ENCODE measurements at regions not wholly inside any gene's neighbourhood (a gene's known extent, or its start where the extent isn't known, plus 50 kb on each side); places are given as distances from the start of the nearest gene placed in this dataset.

DNA sequence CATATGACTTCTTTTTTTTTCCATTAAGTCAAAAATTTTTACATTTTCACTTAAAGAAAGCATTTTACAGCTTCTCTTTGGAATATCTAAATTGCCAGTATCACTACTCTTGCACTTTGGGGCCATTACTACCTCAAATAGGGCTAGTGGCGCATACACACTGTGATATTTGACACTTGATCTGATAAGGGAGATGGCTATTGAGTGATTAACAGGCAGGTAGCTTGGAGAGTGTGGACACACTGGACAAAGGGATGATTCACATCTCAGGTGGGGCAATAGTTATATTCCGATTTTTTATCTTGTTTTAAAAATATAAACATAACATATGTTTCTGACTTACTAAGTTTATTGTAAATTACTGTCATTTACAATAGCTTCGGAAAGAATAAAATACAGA is 2219.9 kb downstream of the LRRC4C start:
- H3K4me1 ChIP-seq (ENCODE audit: insufficient read depth, low read length): no peaks in the 10 kb centered on the region
- no peak for DNase-seq (ENCODE audit: insufficient read length, low spot score, missing footprints)
- no peak overlapping the region for H3K4me3 ChIP-seq (ENCODE audit: insufficient read depth, low read length)
- H3K27me3 ChIP-seq (ENCODE audit: insufficient read depth, low read length): no peaks in the 10 kb centered on the region
- TF ChIP-seq, protein P1, sequence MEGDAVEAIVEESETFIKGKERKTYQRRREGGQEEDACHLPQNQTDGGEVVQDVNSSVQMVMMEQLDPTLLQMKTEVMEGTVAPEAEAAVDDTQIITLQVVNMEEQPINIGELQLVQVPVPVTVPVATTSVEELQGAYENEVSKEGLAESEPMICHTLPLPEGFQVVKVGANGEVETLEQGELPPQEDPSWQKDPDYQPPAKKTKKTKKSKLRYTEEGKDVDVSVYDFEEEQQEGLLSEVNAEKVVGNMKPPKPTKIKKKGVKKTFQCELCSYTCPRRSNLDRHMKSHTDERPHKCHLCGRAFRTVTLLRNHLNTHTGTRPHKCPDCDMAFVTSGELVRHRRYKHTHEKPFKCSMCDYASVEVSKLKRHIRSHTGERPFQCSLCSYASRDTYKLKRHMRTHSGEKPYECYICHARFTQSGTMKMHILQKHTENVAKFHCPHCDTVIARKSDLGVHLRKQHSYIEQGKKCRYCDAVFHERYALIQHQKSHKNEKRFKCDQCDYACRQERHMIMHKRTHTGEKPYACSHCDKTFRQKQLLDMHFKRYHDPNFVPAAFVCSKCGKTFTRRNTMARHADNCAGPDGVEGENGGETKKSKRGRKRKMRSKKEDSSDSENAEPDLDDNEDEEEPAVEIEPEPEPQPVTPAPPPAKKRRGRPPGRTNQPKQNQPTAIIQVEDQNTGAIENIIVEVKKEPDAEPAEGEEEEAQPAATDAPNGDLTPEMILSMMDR (IDR thresholded peaks at IDR 0.05; ENCODE audit: extremely low read depth, low read depth, low read length): no peak
- no peak overlapping the region for H2AFZ ChIP-seq (ENCODE audit: low read length)
- no peaks in the 10 kb centered on the region for H4K20me1 ChIP-seq (ENCODE audit: insufficient read depth, low read length)
- peaks cover 2% of the 10 kb centered on the region for H3K9me3 ChIP-seq (ENCODE audit: low read depth, low read length)
- H3K36me3 ChIP-seq (ENCODE audit: insufficient read depth, low read length): no peaks in the 10 kb centered on the region
- no peak overlapping the region for H3K4me2 ChIP-seq (ENCODE audit: insufficient read depth, low read length)
- no peak overlapping the region for H3K27ac ChIP-seq (ENCODE audit: low read depth, low read length)
- H3K79me2 ChIP-seq (ENCODE audit: insufficient read depth, low read length): no peaks in the 10 kb centered on the region

DNA sequence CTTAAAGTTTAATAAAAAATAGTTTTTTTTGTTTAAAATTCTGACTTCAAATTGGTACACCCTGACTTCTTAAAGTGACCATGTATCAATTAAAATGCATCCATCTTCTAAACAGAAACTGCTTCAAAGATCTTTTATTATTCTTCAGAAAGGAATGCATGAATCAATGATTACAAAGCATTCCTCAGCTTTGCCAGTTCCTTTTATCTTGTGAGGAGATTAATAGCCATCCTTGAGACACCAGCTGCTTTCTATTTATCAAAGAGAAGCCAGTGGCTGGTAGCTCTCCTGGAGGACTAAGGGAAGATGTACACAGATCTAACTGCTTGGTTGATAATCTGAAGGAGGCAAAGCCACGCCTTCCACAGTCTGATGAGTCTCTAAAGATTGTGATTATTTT is 2222.5 kb downstream of the LRRC4C start:
- Histone ChIP-seq H4K20me1 (ENCODE audit: insufficient read depth, low read length) (no peaks in the 10 kb centered on the region), H2AFZ (ENCODE audit: low read length) (no peak overlapping the region), H3K4me2 (ENCODE audit: insufficient read depth, low read length) (no peak overlapping the region), H3K79me2 (ENCODE audit: insufficient read depth, low read length) (no peaks in the 10 kb centered on the region), H3K9me3 (ENCODE audit: low read depth, low read length) (peaks cover 2% of the 10 kb centered on the region), H3K36me3 (ENCODE audit: insufficient read depth, low read length) (no peaks in the 10 kb centered on the region), H3K4me3 (ENCODE audit: insufficient read depth, low read length) (no peak overlapping the region), H3K27ac (ENCODE audit: low read depth, low read length) (no peak overlapping the region), H3K27me3 (ENCODE audit: insufficient read depth, low read length) (no peaks in the 10 kb centered on the region), H3K4me1 (ENCODE audit: insufficient read depth, low read length) (no peaks in the 10 kb centered on the region)
- no peak for DNase-seq (ENCODE audit: insufficient read length, low spot score, missing footprints)
- TF ChIP-seq, protein P1 (IDR thresholded peaks at IDR 0.05; ENCODE audit: extremely low read depth, low read depth, low read length): no peak

DNA sequence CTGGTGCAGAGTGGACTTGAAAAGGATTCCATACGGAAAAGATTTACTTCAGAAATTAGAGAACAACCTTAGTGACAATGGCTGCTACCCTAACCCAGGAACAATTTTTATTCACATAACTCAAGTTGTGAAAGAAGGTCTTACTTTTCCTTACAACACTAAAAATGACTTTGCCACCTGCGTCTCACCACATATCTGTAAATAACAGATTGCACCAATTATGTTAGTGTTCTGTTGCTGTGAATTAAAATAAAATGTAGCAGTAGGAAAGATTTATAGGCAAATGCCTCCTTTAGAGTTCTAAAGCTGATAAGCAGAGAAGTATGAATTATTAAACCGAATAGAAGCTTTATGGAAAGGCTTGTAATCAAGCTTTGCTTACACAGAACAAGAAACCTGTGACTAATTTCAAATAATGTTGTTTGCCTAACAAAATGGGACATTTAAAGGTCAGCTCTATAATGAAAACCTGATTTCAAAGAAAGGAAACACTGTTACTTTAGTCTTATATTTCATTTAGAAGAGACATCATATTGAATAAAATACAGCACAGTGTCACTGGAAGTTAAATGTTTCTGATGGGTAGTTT is 2237.8 kb downstream of the LRRC4C start:
- Histone ChIP-seq H3K79me2 (ENCODE audit: insufficient read depth, low read length) (no peaks in the 10 kb centered on the region), H3K4me1 (ENCODE audit: insufficient read depth, low read length) (no peaks in the 10 kb centered on the region), H3K27ac (ENCODE audit: low read depth, low read length) (no peak overlapping the region), H4K20me1 (ENCODE audit: insufficient read depth, low read length) (no peaks in the 10 kb centered on the region), H2AFZ (ENCODE audit: low read length) (no peak overlapping the region), H3K4me2 (ENCODE audit: insufficient read depth, low read length) (no peak overlapping the region), H3K27me3 (ENCODE audit: insufficient read depth, low read length) (no peaks in the 10 kb centered on the region), H3K4me3 (ENCODE audit: insufficient read depth, low read length) (no peak overlapping the region), H3K36me3 (ENCODE audit: insufficient read depth, low read length) (no peaks in the 10 kb centered on the region), H3K9me3 (ENCODE audit: low read depth, low read length) (no peaks in the 10 kb centered on the region)
- no peak for DNase-seq (ENCODE audit: insufficient read length, low spot score, missing footprints)
- TF ChIP-seq, protein P1 (IDR thresholded peaks at IDR 0.05; ENCODE audit: extremely low read depth, low read depth, low read length): no peak

DNA sequence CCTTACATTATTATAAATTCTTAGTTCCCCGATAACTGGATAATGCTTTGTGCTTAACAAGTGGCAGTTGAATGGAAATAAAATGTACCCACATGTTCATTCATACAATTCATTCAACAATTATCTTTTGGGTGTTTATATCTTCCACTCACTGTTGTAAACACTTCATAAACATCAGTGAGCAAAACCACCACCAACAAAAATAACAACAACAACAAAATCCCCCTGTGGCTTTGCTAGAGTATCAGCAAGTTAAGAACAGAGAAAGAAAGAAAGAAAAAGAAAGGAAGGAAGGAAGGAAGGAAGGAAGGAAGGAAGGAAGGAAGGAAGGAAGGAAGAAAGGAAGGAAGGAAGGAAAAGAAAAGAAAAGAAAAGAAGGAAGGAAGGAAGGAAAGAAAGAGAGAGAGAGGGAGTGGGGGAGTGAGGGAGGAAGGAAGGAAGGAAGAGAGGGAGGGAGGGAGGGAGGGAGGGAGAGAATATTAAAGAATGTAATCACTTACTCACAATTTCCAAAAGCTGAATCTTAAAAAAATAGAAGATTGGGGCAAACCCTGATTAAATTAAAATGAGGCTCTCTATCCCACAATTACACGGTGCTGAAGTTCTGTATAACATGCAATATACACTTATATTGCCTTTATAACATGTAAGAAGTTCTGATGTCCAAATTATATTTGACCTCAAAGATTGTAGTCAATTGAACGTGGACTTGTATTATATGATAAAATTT is 2238.8 kb downstream of the LRRC4C start:
- Histone ChIP-seq H3K27ac (ENCODE audit: low read depth, low read length) (no peak overlapping the region), H3K9me3 (ENCODE audit: low read depth, low read length) (no peaks in the 10 kb centered on the region), H3K4me3 (ENCODE audit: insufficient read depth, low read length) (no peak overlapping the region), H3K79me2 (ENCODE audit: insufficient read depth, low read length) (no peaks in the 10 kb centered on the region), H3K4me2 (ENCODE audit: insufficient read depth, low read length) (no peak overlapping the region), H3K27me3 (ENCODE audit: insufficient read depth, low read length) (no peaks in the 10 kb centered on the region), H3K36me3 (ENCODE audit: insufficient read depth, low read length) (no peaks in the 10 kb centered on the region), H2AFZ (ENCODE audit: low read length) (no peak overlapping the region), H3K4me1 (ENCODE audit: insufficient read depth, low read length) (no peaks in the 10 kb centered on the region), H4K20me1 (ENCODE audit: insufficient read depth, low read length) (no peaks in the 10 kb centered on the region)
- no peak for DNase-seq (ENCODE audit: insufficient read length, low spot score, missing footprints)
- TF ChIP-seq, protein P1 (IDR thresholded peaks at IDR 0.05; ENCODE audit: extremely low read depth, low read depth, low read length): no peak

Measured in osteoblast (primary cell).